ENCODE measurements at regions not wholly inside any gene's neighbourhood (a gene's known extent, or its start where the extent isn't known, plus 50 kb on each side); places are given as distances from the start of the nearest gene placed in this dataset.

GRCh38 chr10:57743711-57744110, 524.0 kb downstream of the IPMK start:
- TF ChIP-seq POLR2A (IDR thresholded peaks at IDR 0.05) (no peak), POLR2AphosphoS5 (IDR thresholded peaks at IDR 0.05) (no peak), EP300 (IDR thresholded peaks at IDR 0.05) (no peak)
- TF ChIP-seq, protein P1, sequence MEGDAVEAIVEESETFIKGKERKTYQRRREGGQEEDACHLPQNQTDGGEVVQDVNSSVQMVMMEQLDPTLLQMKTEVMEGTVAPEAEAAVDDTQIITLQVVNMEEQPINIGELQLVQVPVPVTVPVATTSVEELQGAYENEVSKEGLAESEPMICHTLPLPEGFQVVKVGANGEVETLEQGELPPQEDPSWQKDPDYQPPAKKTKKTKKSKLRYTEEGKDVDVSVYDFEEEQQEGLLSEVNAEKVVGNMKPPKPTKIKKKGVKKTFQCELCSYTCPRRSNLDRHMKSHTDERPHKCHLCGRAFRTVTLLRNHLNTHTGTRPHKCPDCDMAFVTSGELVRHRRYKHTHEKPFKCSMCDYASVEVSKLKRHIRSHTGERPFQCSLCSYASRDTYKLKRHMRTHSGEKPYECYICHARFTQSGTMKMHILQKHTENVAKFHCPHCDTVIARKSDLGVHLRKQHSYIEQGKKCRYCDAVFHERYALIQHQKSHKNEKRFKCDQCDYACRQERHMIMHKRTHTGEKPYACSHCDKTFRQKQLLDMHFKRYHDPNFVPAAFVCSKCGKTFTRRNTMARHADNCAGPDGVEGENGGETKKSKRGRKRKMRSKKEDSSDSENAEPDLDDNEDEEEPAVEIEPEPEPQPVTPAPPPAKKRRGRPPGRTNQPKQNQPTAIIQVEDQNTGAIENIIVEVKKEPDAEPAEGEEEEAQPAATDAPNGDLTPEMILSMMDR (IDR thresholded peaks at IDR 0.05) = no peak
- Histone ChIP-seq H3K27ac (no peak overlapping the region), H3K4me1 (no peaks in the 10 kb centered on the region), H3K9me3 (peaks cover 0 to 6% (median 0%) of the 10 kb centered on the region in 4 donors), H3K4me3 (no peak overlapping the region), H3K27me3 (no peaks in the 10 kb centered on the region), H3K36me3 (no peaks in the 10 kb centered on the region)
- intact Hi-C loops (cut with DNase I; ENCODE audit: low total_unique reads) = no loop called here
- 75 to 87% (median 83%) methylated on average over 1 of the region's 1 CpG for WGBS, 5 donors
- no peak for DNase-seq

DNA sequence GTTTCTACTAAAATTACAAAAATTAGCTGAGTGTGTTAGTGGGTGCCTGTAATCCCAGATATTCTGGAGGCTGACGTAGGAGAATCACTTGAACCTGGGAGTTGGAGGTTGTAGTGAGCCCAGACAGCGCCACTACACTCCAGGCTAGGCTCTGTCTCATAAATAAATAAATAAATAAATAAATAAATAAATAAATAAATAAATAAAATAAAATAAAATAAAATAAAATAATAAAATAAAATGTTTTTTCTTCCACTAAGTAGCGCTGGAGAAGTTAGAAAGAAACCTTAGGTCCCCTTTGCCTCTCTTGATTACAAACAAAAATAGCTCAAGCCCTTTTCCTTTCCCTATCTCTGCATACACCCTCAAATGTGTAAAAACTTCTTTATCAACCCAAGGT, 525.9 kb downstream of the IPMK start:
- no peak overlapping the region for H3K27ac ChIP-seq
- H3K4me3 ChIP-seq = no peak overlapping the region
- H3K27me3 ChIP-seq = no peaks in the 10 kb centered on the region
- H3K9me3 ChIP-seq = no peaks in the 10 kb centered on the region
- no peak for TF ChIP-seq EP300 (IDR thresholded peaks at IDR 0.05)
- TF ChIP-seq POLR2AphosphoS5 (IDR thresholded peaks at IDR 0.05) = no peak
- TF ChIP-seq, protein P1 (IDR thresholded peaks at IDR 0.05) = no peak
- TF ChIP-seq POLR2A (IDR thresholded peaks at IDR 0.05) = no peak
- WGBS, 5 donors = 79 to 85% (median 82%) methylated on average over 3 of the region's 3 CpGs
- intact Hi-C loops (cut with DNase I; ENCODE audit: low total_unique reads) = no loop called here
- no peaks in the 10 kb centered on the region for H3K36me3 ChIP-seq
- no peaks in the 10 kb centered on the region for H3K4me1 ChIP-seq
- DNase-seq = no peak

- DNase-seq = no peak
- Histone ChIP-seq H3K4me3 (no peak overlapping the region), H3K27ac (no peak overlapping the region), H3K36me3 (no peaks in the 10 kb centered on the region), H3K9me3 (peaks cover 0 to 7% (median 0%) of the 10 kb centered on the region in 4 donors), H3K4me1 (no peaks in the 10 kb centered on the region), H3K27me3 (no peaks in the 10 kb centered on the region)
- 68 to 81% (median 77%) methylated on average over 1 of the region's 1 CpG for WGBS, 5 donors
- TF ChIP-seq POLR2AphosphoS5 (IDR thresholded peaks at IDR 0.05) (no peak), POLR2A (IDR thresholded peaks at IDR 0.05) (no peak), EP300 (IDR thresholded peaks at IDR 0.05) (no peak)
- TF ChIP-seq, protein P1 (IDR thresholded peaks at IDR 0.05) = no peak
- intact Hi-C loops (cut with DNase I; ENCODE audit: low total_unique reads) = no loop called here
Observed at GRCh38 chr10:57723305-57723704, 544.4 kb downstream of the IPMK start.

DNA sequence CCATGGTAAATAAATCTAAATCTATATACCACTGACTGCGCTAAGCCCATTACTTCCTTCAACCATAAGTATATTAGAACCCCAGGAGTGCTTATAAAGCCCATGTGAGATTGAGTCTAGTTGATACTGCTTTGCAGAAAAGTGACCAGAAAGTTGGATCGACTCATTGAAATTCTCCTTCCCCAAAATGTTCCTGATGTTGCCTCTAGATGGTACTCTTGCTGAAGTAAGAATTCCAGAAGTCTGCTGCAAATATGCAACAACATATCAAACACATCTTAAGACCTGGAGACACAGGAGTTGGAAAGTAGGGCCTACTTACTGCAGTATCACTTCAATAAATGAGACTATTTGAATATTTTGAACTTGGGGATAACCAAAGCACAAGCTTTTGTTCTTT, 550.8 kb downstream of the IPMK start:
- Histone ChIP-seq H3K4me3 (no peak overlapping the region), H3K9me3 (peaks cover 0 to 7% (median 3%) of the 10 kb centered on the region in 4 donors), H3K27ac (no peak overlapping the region), H3K4me1 (no peaks in the 10 kb centered on the region), H3K36me3 (no peaks in the 10 kb centered on the region), H3K27me3 (no peaks in the 10 kb centered on the region)
- WGBS, 5 donors = 49 to 65% (median 59%) methylated on average over 2 of the region's 2 CpGs
- no peak for TF ChIP-seq POLR2AphosphoS5 (IDR thresholded peaks at IDR 0.05)
- TF ChIP-seq POLR2A (IDR thresholded peaks at IDR 0.05) = no peak
- TF ChIP-seq, protein P1 (IDR thresholded peaks at IDR 0.05) = peak in 2 of 7 experiments; percentile 9 to 31
- peak in 1 of 2 donors; percentile 19 for DNase-seq
- intact Hi-C loops (cut with DNase I; ENCODE audit: low total_unique reads) = no loop called here

All from stomach (tissue), 8 donors.